NCI-H1436 (cell line): ENCODE measurements at regions not wholly inside any gene's neighbourhood (a gene's known extent, or its start where the extent isn't known, plus 50 kb on each side); places are given as distances from the start of the nearest gene placed in this dataset.

Experiments
- DNase-seq: peaks from one replicate; lab custom pipeline; 2025; lab: John Stamatoyannopoulos, UW

GRCh38 chr1:96996001-96996400 is 274.4 kb downstream of the PTBP2 start:
- DNase-seq = no peak

GRCh38 chr1:96997717-96998116 is 276.1 kb downstream of the PTBP2 start:
- DNase-seq = no peak

GRCh38 chr1:96998466-96998865 is 276.9 kb downstream of the PTBP2 start:
- DNase-seq = no peak

- no peak for DNase-seq
Observed at GRCh38 chr1:96999191-96999590, 277.6 kb downstream of the PTBP2 start.

- DNase-seq = no peak
Observed at GRCh38 chr1:97004054-97004453, 282.5 kb downstream of the PTBP2 start.

- no peak for DNase-seq
Observed at GRCh38 chr1:97004743-97005142, 283.2 kb downstream of the PTBP2 start.

- DNase-seq = no peak
Observed at GRCh38 chr1:97006044-97006661, 284.6 kb downstream of the PTBP2 start.

- no peak for DNase-seq
Observed at GRCh38 chr1:97007840-97008604, 286.4 kb downstream of the PTBP2 start.

- no peak for DNase-seq
Observed at GRCh38 chr1:97010566-97011264, 289.1 kb downstream of the PTBP2 start.

GRCh38 chr1:97013136-97013535 is 291.6 kb downstream of the PTBP2 start:
- no peak for DNase-seq

GRCh38 chr1:97013941-97014340 is 292.4 kb downstream of the PTBP2 start:
- DNase-seq = no peak

- no peak for DNase-seq
Observed at GRCh38 chr1:97014426-97014825, 292.8 kb downstream of the PTBP2 start.

- no peak for DNase-seq
Observed at GRCh38 chr1:97017895-97018294, 296.3 kb downstream of the PTBP2 start.
